22Rv1 (cell line): ENCODE measurements at regions not wholly inside any gene's neighbourhood (a gene's known extent, or its start where the extent isn't known, plus 50 kb on each side); places are given as distances from the start of the nearest gene placed in this dataset.

Source experiments
- H3K27ac ChIP-seq: fragments of 450-650 bp; 2 replicates; pipeline ENCODE4 v1.5.1; 2017
- ZFX ChIP-seq: fragments of 450-650 bp; IDR thresholded peaks from 2 replicates; pipeline ENCODE4 v1.6.1; 2017; ENCODE audit warnings: antibody characterized with exemption, borderline replicate concordance
- TF ChIP-seq, protein P1 (sequence below): fragments of 450-650 bp; IDR thresholded peaks from 2 replicates; pipeline ENCODE4 v1.5.1; 2017; ENCODE audit warnings: mild to moderate bottlenecking

- TF ChIP-seq, protein P1, sequence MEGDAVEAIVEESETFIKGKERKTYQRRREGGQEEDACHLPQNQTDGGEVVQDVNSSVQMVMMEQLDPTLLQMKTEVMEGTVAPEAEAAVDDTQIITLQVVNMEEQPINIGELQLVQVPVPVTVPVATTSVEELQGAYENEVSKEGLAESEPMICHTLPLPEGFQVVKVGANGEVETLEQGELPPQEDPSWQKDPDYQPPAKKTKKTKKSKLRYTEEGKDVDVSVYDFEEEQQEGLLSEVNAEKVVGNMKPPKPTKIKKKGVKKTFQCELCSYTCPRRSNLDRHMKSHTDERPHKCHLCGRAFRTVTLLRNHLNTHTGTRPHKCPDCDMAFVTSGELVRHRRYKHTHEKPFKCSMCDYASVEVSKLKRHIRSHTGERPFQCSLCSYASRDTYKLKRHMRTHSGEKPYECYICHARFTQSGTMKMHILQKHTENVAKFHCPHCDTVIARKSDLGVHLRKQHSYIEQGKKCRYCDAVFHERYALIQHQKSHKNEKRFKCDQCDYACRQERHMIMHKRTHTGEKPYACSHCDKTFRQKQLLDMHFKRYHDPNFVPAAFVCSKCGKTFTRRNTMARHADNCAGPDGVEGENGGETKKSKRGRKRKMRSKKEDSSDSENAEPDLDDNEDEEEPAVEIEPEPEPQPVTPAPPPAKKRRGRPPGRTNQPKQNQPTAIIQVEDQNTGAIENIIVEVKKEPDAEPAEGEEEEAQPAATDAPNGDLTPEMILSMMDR: 0 out of 2 replicates have a peak, but pooled peaks have one; percentile 12
- TF ChIP-seq ZFX: no peak
- no peak overlapping the region for H3K27ac ChIP-seq
Measured at GRCh38 chr14:71739273-71739990, 192.8 kb upstream of the RGS6 start.

DNA sequence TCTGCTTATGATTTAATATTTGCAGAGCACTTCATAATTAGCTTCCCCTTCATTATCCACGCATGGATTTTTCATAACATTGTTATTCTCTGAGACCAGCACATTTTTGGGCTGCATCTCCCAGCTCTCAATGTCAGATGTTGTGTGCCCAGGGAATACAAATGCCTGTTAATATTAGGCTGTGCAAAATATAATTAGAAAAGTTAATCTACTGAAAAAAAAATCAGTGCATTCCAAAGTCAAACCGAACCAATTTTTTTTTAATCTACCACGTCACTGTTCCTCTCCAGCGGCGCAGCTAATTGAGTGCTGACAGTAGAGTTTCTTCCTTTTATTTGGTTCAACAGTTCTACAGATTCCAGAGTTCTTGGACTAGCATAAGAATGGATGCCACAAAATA, 191.0 kb upstream of the RGS6 start:
- TF ChIP-seq, protein P1: no peak
- no peak for TF ChIP-seq ZFX
- H3K27ac ChIP-seq: no peak overlapping the region

DNA sequence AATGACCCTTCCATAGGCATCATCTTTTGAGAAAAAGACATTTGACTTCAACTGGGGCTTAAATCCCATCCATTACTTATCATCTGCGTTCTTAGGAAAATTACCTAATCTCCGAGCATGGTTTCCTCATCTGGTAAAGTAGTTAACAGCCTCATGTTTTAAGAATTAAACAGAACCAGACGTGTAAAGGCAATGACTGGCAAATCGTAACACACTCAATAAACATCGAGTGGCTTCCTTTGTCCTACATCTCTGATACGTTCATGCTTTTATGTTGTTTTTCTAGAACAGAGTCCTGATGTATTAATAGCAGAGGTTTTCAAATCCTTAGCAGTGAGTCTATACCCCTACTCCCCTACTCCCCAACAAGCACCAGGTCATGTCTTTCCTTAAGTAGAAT, 189.7 kb upstream of the RGS6 start:
- no peak overlapping the region for H3K27ac ChIP-seq
- no peak for TF ChIP-seq ZFX
- TF ChIP-seq, protein P1: no peak

DNA sequence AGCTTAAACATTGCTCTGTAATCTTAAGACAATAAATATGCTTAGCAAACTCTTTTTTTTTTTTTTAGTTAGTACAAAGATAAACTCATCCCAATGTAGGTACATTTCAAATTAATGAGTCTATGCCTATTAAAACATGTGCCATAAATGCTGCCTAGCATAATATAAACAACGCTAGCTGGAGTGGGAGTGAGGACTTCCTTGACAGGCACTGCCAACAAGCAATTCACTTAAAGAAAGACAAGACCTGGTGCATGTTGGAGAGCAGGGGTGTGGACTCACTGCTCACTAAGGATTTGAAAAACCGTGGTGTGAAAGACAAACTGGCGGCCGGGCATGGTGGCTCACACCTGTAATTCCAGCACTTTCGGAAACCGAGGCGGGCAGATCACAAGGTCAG, 187.2 kb upstream of the RGS6 start:
- H3K27ac ChIP-seq: no peak overlapping the region
- TF ChIP-seq, protein P1: no peak
- TF ChIP-seq ZFX: no peak

- TF ChIP-seq, protein P1: no peak
- no peak for TF ChIP-seq ZFX
- no peak overlapping the region for H3K27ac ChIP-seq
Measured at GRCh38 chr14:71748196-71748595, 184.0 kb upstream of the RGS6 start.

DNA sequence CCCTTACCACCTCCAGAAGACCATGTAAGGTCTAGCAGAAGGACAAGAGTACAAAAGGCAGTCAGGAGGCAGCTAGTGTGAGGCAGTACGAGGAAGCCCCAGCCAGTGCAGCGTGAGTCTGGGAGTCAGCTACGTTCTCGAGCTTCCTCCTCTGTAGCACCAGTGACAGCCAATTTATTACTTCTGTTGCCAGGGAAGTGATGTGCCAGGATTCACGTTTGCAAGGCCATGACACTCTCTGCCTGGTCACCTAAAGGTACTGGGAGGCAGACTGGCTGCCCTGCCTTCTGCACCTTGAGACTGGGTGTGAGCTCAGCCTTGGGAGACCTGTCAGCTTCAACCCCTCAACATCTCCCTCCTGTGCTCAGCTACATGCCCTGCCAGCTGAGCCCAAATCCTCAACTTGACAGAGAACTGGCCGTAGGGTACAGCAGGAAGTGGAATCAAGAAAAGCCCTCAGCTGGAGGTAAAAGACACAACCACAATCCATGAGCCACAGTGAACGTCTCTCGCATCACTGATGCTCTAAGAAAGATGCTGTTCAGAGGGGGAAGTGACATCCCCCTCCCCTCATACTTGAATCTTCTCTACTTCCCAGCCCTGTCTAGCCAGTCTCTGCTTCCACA, 182.5 kb upstream of the RGS6 start:
- no peak overlapping the region for H3K27ac ChIP-seq
- TF ChIP-seq, protein P1: no peak
- TF ChIP-seq ZFX: no peak

DNA sequence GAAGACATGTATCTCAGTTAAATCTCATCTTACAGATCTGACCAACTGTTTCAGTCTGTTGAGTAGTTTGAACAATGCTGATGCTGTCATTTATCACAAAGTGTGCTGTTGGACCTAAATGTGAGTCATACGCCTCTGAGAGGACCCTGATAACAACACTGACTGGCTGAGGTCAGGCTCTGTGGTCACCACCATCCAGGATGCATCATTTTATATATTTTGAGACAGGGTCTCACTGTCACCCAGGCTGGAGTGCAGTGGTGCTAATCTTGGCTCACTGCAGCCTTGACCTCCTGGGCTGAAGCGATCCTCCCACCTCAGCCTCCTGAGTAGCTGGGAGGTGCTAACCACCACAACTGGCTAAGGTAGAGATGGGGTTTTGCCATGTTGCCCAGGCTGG, 181.0 kb upstream of the RGS6 start:
- TF ChIP-seq, protein P1: no peak
- no peak for TF ChIP-seq ZFX

More for the DNA sequence above, 181.0 kb upstream of the RGS6 start:
- H3K27ac ChIP-seq: no peak overlapping the region
